ENCODE measurements at regions not wholly inside any gene's neighbourhood (a gene's known extent, or its start where the extent isn't known, plus 50 kb on each side); places are given as distances from the start of the nearest gene placed in this dataset.

DNA sequence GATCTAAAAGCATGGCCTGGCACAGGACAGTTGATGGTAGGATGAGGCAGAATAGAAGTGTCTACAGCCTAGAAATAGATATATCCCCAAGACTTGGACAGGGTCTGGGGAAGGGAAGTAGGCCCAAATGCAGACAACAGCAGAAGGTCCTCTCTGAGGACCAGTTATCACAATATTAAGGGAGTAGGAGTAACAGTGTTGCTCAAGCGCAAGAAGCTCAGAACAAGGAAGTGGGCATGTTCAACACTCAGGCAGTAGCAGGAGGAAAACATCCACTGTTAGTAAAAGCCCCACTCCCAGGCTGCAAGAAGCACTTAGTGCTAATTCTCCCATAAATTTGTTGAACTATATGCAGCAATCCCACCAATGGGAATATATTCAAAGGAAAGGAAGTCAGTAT is 314.7 kb downstream of the METTL4 start:
- no peak overlapping the region for H3K27ac Mint-ChIP-seq
- H3K9me3 Mint-ChIP-seq = no peaks in the 10 kb centered on the region
- H3K36me3 Mint-ChIP-seq (ENCODE audit: low read depth) = no peaks in the 10 kb centered on the region
- no peak overlapping the region for H3K4me3 Mint-ChIP-seq
- no peaks in the 10 kb centered on the region for H3K4me1 Mint-ChIP-seq (ENCODE audit: low read depth)
- H3K27me3 Mint-ChIP-seq = no peaks in the 10 kb centered on the region

GRCh38 chr18:2258954-2259353 is 312.4 kb downstream of the METTL4 start:
- Mint-ChIP-seq H3K4me3 (no peak overlapping the region), H3K4me1 (ENCODE audit: low read depth) (no peaks in the 10 kb centered on the region), H3K36me3 (ENCODE audit: low read depth) (no peaks in the 10 kb centered on the region), H3K27me3 (no peaks in the 10 kb centered on the region), H3K9me3 (no peaks in the 10 kb centered on the region), H3K27ac (no peak overlapping the region)

GRCh38 chr18:2263303-2263890 is 307.9 kb downstream of the METTL4 start:
- H3K27me3 Mint-ChIP-seq = no peaks in the 10 kb centered on the region
- no peaks in the 10 kb centered on the region for H3K36me3 Mint-ChIP-seq (ENCODE audit: low read depth)
- no peaks in the 10 kb centered on the region for H3K9me3 Mint-ChIP-seq
- H3K4me1 Mint-ChIP-seq (ENCODE audit: low read depth) = no peaks in the 10 kb centered on the region
- H3K4me3 Mint-ChIP-seq = no peak overlapping the region
- H3K27ac Mint-ChIP-seq = no peak overlapping the region

- peaks cover 8% of the 10 kb centered on the region for H3K27me3 Mint-ChIP-seq
- no peaks in the 10 kb centered on the region for H3K4me1 Mint-ChIP-seq (ENCODE audit: low read depth)
- H3K36me3 Mint-ChIP-seq (ENCODE audit: low read depth) = no peaks in the 10 kb centered on the region
- H3K4me3 Mint-ChIP-seq = no peak overlapping the region
- H3K9me3 Mint-ChIP-seq = no peaks in the 10 kb centered on the region
- no peak overlapping the region for H3K27ac Mint-ChIP-seq
These were observed 296.7 kb downstream of the METTL4 start for GRCh38 chr18:2274613-2275012.

DNA sequence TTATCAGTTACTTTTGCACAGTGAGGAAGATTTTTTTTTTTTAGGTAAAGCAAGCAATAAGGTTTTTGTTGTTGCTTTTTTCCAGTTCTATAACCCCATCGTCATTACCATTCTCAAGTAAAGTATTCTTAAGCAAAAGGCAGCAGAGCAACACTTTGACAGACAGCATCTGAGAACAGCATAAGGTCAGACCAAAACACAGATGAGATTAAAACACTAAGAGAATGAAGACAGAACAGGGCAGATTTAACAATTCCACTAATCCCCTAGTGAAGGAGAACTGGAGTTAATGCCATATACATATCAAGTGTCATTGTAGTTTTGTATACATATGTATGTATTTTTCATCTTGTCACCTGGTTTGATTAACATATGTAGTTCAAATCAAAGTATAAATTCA is 290.2 kb downstream of the METTL4 start:
- Mint-ChIP-seq H3K9me3 (no peaks in the 10 kb centered on the region), H3K4me3 (no peak overlapping the region), H3K4me1 (ENCODE audit: low read depth) (no peaks in the 10 kb centered on the region), H3K27me3 (no peaks in the 10 kb centered on the region), H3K27ac (no peak overlapping the region), H3K36me3 (ENCODE audit: low read depth) (no peaks in the 10 kb centered on the region)

DNA sequence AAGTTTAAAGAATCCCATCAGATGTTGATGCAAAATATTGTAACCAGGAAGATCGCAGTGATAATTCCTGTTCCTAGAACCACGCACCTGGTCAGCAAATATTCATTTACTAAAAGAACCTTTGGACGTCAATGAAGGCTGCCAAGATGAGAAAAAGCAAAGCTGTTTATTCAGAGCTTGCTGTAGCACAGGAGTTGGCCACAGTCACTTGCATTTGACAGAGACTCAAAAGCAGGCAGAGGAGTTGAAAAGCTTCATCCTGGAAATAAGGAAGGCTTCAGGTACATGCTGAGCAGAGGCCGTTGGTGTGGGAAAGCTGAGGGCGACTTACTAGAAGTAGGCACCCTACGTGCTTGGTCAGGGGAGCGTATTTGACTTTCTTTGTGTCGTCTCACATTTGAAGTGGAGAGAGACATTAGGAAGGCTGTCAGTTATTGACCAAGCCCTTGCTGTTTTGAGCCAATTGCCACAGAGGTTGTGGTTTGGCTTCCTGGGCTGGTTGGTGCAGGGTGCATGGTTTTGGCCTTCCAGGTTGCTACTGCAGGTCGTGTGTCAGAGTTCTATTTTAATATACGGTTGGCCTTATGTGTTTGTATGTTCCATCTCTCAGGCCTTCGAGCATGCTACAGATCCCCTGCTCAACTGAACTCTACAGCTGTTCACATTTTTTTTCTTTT is 289.6 kb downstream of the METTL4 start:
- H3K9me3 Mint-ChIP-seq = no peaks in the 10 kb centered on the region
- H3K4me3 Mint-ChIP-seq = no peak overlapping the region

GRCh38 chr18:2293109-2293839 is 278.0 kb downstream of the METTL4 start:
- Mint-ChIP-seq H3K4me1 (ENCODE audit: low read depth) (no peaks in the 10 kb centered on the region), H3K4me3 (no peak overlapping the region), H3K36me3 (ENCODE audit: low read depth) (no peaks in the 10 kb centered on the region), H3K9me3 (no peaks in the 10 kb centered on the region), H3K27ac (no peak overlapping the region), H3K27me3 (peaks cover 14% of the 10 kb centered on the region)

More for the DNA sequence above, 289.6 kb downstream of the METTL4 start:
- Mint-ChIP-seq H3K36me3 (ENCODE audit: low read depth) (no peaks in the 10 kb centered on the region), H3K4me1 (ENCODE audit: low read depth) (no peaks in the 10 kb centered on the region), H3K27me3 (no peaks in the 10 kb centered on the region), H3K27ac (no peak overlapping the region)

DNA sequence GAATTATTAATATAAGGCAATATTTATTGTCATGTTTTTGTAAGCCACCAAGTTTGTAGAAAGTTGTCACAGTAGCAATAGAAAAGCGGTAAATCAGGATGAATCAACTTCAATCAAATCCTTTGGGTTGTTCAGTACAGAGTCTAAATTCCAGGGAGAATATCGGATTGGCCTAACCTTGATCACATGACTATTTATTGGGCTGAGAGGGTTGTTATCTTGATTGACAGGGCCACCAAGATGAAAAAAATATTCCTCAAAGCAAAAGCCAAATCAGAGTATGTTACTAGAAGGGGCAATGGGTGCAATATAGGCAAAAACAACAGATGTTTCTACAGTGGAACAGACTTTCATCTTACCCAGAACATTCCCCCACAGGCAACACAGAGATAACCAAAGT is 270.0 kb downstream of the METTL4 start:
- H3K36me3 Mint-ChIP-seq (ENCODE audit: low read depth) = no peaks in the 10 kb centered on the region
- peaks cover 21% of the 10 kb centered on the region for H3K27me3 Mint-ChIP-seq
- H3K27ac Mint-ChIP-seq = no peak overlapping the region
- no peaks in the 10 kb centered on the region for H3K9me3 Mint-ChIP-seq
- H3K4me3 Mint-ChIP-seq = no peak overlapping the region
- no peaks in the 10 kb centered on the region for H3K4me1 Mint-ChIP-seq (ENCODE audit: low read depth)

DNA sequence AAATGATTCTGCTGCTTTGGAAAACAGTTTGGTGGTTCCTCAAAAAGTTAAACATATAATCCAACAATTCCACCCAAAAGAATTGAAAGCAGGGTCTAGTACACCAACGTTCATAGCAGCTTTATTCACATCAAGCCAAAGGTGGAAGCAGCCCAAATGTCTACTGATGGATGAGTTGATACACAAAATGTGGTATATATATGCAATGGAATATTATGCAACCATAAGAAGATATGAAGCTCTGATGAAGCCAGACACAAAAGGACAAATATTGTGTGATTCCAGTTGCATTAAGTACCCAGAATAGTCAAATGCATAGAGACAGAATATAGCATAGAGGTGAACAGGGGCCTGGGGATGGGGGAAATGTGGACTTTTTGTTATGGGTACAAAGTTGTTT is 269.3 kb downstream of the METTL4 start:
- Mint-ChIP-seq H3K36me3 (ENCODE audit: low read depth) (no peaks in the 10 kb centered on the region), H3K27me3 (peaks cover 25% of the 10 kb centered on the region), H3K9me3 (no peaks in the 10 kb centered on the region), H3K27ac (no peak overlapping the region), H3K4me3 (no peak overlapping the region), H3K4me1 (ENCODE audit: low read depth) (no peaks in the 10 kb centered on the region)

- Mint-ChIP-seq H3K27me3 (peaks cover 23% of the 10 kb centered on the region), H3K4me1 (ENCODE audit: low read depth) (no peaks in the 10 kb centered on the region), H3K36me3 (ENCODE audit: low read depth) (no peaks in the 10 kb centered on the region), H3K4me3 (no peak overlapping the region), H3K27ac (no peak overlapping the region), H3K9me3 (no peaks in the 10 kb centered on the region)
These were observed 268.4 kb downstream of the METTL4 start for GRCh38 chr18:2302628-2303516.

GRCh38 chr18:2303517-2304238 is 267.6 kb downstream of the METTL4 start:
- Mint-ChIP-seq H3K9me3 (no peaks in the 10 kb centered on the region), H3K27me3 (peaks cover 22% of the 10 kb centered on the region), H3K4me1 (ENCODE audit: low read depth) (no peaks in the 10 kb centered on the region), H3K36me3 (ENCODE audit: low read depth) (no peaks in the 10 kb centered on the region), H3K27ac (no peak overlapping the region), H3K4me3 (no peak overlapping the region)

DNA sequence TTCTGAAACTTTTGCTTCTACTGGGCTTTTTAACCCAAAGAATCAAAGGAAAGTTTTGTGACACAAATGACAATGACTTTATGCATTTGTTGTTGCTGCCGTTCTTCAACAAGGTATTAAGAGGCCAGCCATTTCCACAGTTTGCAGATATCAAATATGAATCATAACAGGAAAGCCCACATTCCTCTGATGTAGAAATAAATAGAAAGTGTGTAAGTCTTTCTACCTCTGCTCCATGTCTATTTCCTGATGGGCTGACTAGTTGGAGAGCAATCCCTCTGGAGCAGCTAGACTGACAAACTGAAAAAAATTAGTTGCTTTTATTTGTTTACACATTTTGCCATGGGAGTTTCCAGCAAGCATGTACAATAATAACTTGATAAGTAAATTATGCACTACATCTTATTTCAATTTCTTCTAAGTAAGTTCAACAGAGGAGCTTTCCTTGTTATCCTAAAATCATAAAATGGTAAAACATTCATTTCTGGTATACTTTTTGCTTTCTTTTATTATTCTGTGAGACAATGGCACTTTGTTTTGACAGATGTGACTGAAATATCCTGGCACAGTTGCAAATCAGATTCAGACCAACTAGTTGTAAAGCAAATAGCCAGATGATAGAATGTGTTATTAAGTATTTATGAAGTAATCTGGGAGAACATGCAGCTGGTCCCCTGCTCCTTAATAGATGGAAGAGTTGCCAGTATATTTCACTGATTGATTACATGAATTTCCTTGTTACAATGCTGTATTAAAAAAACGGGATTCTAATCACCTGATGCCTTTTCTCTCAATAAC is 266.7 kb downstream of the METTL4 start:
- no peak overlapping the region for H3K4me3 Mint-ChIP-seq
- H3K27ac Mint-ChIP-seq = no peak overlapping the region
- no peaks in the 10 kb centered on the region for H3K4me1 Mint-ChIP-seq (ENCODE audit: low read depth)
- H3K27me3 Mint-ChIP-seq = peaks cover 18% of the 10 kb centered on the region
- H3K36me3 Mint-ChIP-seq (ENCODE audit: low read depth) = no peaks in the 10 kb centered on the region
- no peaks in the 10 kb centered on the region for H3K9me3 Mint-ChIP-seq

GRCh38 chr18:2306606-2307005 is 264.7 kb downstream of the METTL4 start:
- Mint-ChIP-seq H3K4me1 (ENCODE audit: low read depth) (no peaks in the 10 kb centered on the region), H3K27me3 (peaks cover 25% of the 10 kb centered on the region), H3K9me3 (no peaks in the 10 kb centered on the region), H3K36me3 (ENCODE audit: low read depth) (no peaks in the 10 kb centered on the region), H3K4me3 (no peak overlapping the region), H3K27ac (no peak overlapping the region)

- H3K4me1 Mint-ChIP-seq (ENCODE audit: low read depth) = no peaks in the 10 kb centered on the region
- no peak overlapping the region for H3K27ac Mint-ChIP-seq
- no peaks in the 10 kb centered on the region for H3K36me3 Mint-ChIP-seq (ENCODE audit: low read depth)
- no peak overlapping the region for H3K4me3 Mint-ChIP-seq
- peaks cover 29% of the 10 kb centered on the region for H3K27me3 Mint-ChIP-seq
- H3K9me3 Mint-ChIP-seq = no peaks in the 10 kb centered on the region
These were observed 260.4 kb downstream of the METTL4 start for GRCh38 chr18:2310886-2311285.
